HCT116 (cell line): ENCODE measurements at regions not wholly inside any gene's neighbourhood (a gene's known extent, or its start where the extent isn't known, plus 50 kb on each side); places are given as distances from the start of the nearest gene placed in this dataset.

Experiments
- ATAC-seq: fragments of 200-7000 bp; cut with Tn5 transposase; 2 replicates; pipeline ENCODE4 v1.9.1; 2020; ENCODE audit warnings: mild to moderate bottlenecking, moderate library complexity
- BruUV-seq: library from RNA; stranded (reverse); fragments of 400-500 nt; replicated peaks from 2 replicates; lab custom pipeline; 2021; lab: Mats Ljungman, UMichigan
- CTCF ChIA-PET: fragments of 300-600 bp; sonication (Branson Sonifier 250); formaldehyde crosslinking; loops from one replicate; lab custom pipeline; 2021; ENCODE audit warnings: antibody characterized with exemption; lab: Charles Lee
- POLR2A ChIA-PET: fragments of 300-600, 350-600 bp; sonication (Branson Sonifier 250); formaldehyde crosslinking; loops from one replicate; lab custom pipeline; 2021; ENCODE audit warnings: antibody characterized with exemption; lab: Charles Lee
- RAD21 ChIA-PET, 2 experiments: fragments of 300-600 bp; sonication (Branson Sonifier 250); formaldehyde crosslinking; loops; one replicate each; lab custom pipeline; 2023; ENCODE audit warnings: low total read pairs in 2 of 2; ENCODE audit not compliant: uncharacterized antibody in 2 of 2, unreplicated experiment in 2 of 2, low non-redundant PET in 1 of 2; lab: Charles Lee
- DNase-seq: peaks from one replicate; pipeline ENCODE4 v3.0.0-alpha.2; 2010; ENCODE audit warnings: low read depth, low spot score
- H2AFZ ChIP-seq: fragments of 200-600 bp; shearing (Covaris generic), sonication (generic); 2 replicates; pipeline ENCODE4 v1.6.1; 2017; ENCODE audit warnings: low read depth, mixed run types, mixed read lengths, antibody characterized with exemption, low read length; ENCODE audit not compliant: poor library complexity, severe bottlenecking
- H3K27ac ChIP-seq: 2 replicates; pipeline ENCODE4 v1.5.1; 2012; ENCODE audit warnings: low read depth, low read length
- H3K27me3 ChIP-seq: fragments of 200-600 bp; sonication (generic); 2 replicates; pipeline ENCODE4 v1.6.1; 2016; ENCODE audit warnings: mixed run types, low read length, mixed read lengths; ENCODE audit not compliant: insufficient read depth
- H3K36me3 ChIP-seq, 2 experiments: fragments of 200-500 bp in 1 of 2; fragments of 200-600 bp in 1 of 2; sonication (Bioruptor generic) in 1 of 2; sonication (generic) in 1 of 2; 2 replicates each; pipeline versions ENCODE4 v1.5.1 to v1.6.1; 2014 to 2016; ENCODE audit warnings: low read length in 2 of 2, inconsistent platforms in 1 of 2, mixed read lengths in 1 of 2, mixed run types in 1 of 2; ENCODE audit not compliant: insufficient read depth in 2 of 2, control insufficient read depth in 1 of 2
- H3K4me1 ChIP-seq, 2 experiments: fragments of 200-600 bp in 1 of 2; sonication (generic) in 1 of 2; 2 replicates each; pipeline versions ENCODE4 v1.5.1 to v1.6.1; 2012 to 2017; ENCODE audit warnings: low read length in 2 of 2, inconsistent platforms in 1 of 2, mild to moderate bottlenecking in 1 of 2, mixed read lengths in 1 of 2, mixed run types in 1 of 2, moderate library complexity in 1 of 2; ENCODE audit not compliant: insufficient read depth in 2 of 2, control insufficient read depth in 1 of 2
- H3K4me2 ChIP-seq: fragments of 200-600 bp; sonication (generic); 2 replicates; pipeline ENCODE4 v1.6.1; 2017; ENCODE audit warnings: mixed run types, low read length, mixed read lengths
- H3K4me3 ChIP-seq, 2 experiments: fragments of 200-600 bp in 1 of 2; sonication (generic) in 1 of 2; replicated peaks in 1 of 2; 2 replicates each; pipeline ENCODE4 v1.5.1; 2011 to 2016; ENCODE audit warnings: low read length in 2 of 2, control low read depth in 1 of 2, low read depth in 1 of 2, mild to moderate bottlenecking in 1 of 2, mixed read lengths in 1 of 2, mixed run types in 1 of 2
- H3K79me2 ChIP-seq: fragments of 200-600 bp; sonication (generic); 2 replicates; pipeline ENCODE4 v1.6.1; 2017; ENCODE audit warnings: mild to moderate bottlenecking, mixed run types, low read length, moderate library complexity, mixed read lengths; ENCODE audit not compliant: insufficient read depth
- H3K9ac ChIP-seq: fragments of 200-600 bp; sonication (generic); 2 replicates; pipeline ENCODE4 v1.6.1; 2016; ENCODE audit warnings: low read length, mixed read lengths
- H3K9me2 ChIP-seq: fragments of 200-600 bp; sonication (generic), shearing (Covaris generic); 2 replicates; pipeline ENCODE4 v1.6.1; 2017; ENCODE audit warnings: mixed run types, mild to moderate bottlenecking, moderate library complexity; ENCODE audit not compliant: insufficient read depth
- H3K9me3 ChIP-seq, 2 experiments: fragments of 200-500 bp in 1 of 2; fragments of 200-600 bp in 1 of 2; sonication (Bioruptor generic) in 1 of 2; sonication (generic) in 1 of 2; 2 replicates each; pipeline ENCODE4 v1.6.1; 2014 to 2017; ENCODE audit warnings: low read length in 2 of 2, mixed read lengths in 2 of 2, inconsistent platforms in 1 of 2, low read depth in 1 of 2, mild to moderate bottlenecking in 1 of 2, mixed run types in 1 of 2, moderate library complexity in 1 of 2; ENCODE audit not compliant: control insufficient read depth in 1 of 2, insufficient read depth in 1 of 2
- H4K20me1 ChIP-seq: fragments of 200-600 bp; sonication (generic), shearing (Covaris generic); 2 replicates; pipeline ENCODE4 v1.6.1; 2017; ENCODE audit warnings: mixed run types, mild to moderate bottlenecking, moderate library complexity; ENCODE audit not compliant: insufficient read depth
- CEBPB ChIP-seq: IDR thresholded peaks from 2 replicates; pipeline ENCODE4 v1.6.1; 2012; ENCODE audit warnings: low read depth
- EZH2 ChIP-seq: fragments of 200-600 bp; sonication (generic); IDR thresholded peaks from 2 replicates; pipeline ENCODE4 v1.6.1; 2017; ENCODE audit warnings: antibody characterized with exemption, mixed run types
- EZH2phosphoT487 ChIP-seq: fragments of 200-600 bp; IDR thresholded peaks from 2 replicates; pipeline ENCODE4 v1.6.1; 2018; ENCODE audit warnings: antibody characterized with exemption, borderline replicate concordance
- POLR2A ChIP-seq: IDR thresholded peaks from 2 replicates; pipeline ENCODE4 v1.7.0; 2011; ENCODE audit warnings: borderline replicate concordance; ENCODE audit not compliant: insufficient read depth, insufficient read length; ENCODE audit errors: extremely low read depth
- POLR2AphosphoS5 ChIP-seq: IDR thresholded peaks from 2 replicates; pipeline ENCODE4 v1.6.1; 2011; ENCODE audit warnings: mild to moderate bottlenecking, low read depth, low read length, moderate library complexity
- REST ChIP-seq: IDR thresholded peaks from 2 replicates; pipeline ENCODE4 v1.6.1; 2012; ENCODE audit warnings: low read depth
- SRF ChIP-seq: IDR thresholded peaks from 2 replicates; pipeline ENCODE4 v1.6.1; 2012; ENCODE audit warnings: low read depth
- TCF7L2 ChIP-seq: IDR thresholded peaks from 2 replicates; pipeline ENCODE4 v1.7.0; 2011; ENCODE audit warnings: borderline replicate concordance, inconsistent platforms; ENCODE audit not compliant: insufficient read depth, insufficient read length; ENCODE audit errors: extremely low read depth
- ZFX ChIP-seq: fragments of 450-650 bp; IDR thresholded peaks from 2 replicates; pipeline ENCODE4 v1.6.1; 2017
- intact Hi-C: fragments of 100-400 bp; cut with micrococcal nuclease; formaldehyde crosslinking; loops from 2 replicates; pipeline ENCODE4 v1.10.0; 2022
- TF ChIP-seq, protein P1 (sequence below), 3 experiments: fragments of 200-600 bp in 1 of 3; sonication (generic) in 1 of 3; IDR thresholded peaks in 2 of 3; conservative IDR thresholded peaks in 1 of 3; 2 replicates each; pipeline ENCODE4 v1.5.1; 2012 to 2017; ENCODE audit warnings: low read depth in 2 of 3, low read length in 2 of 3, antibody characterized with exemption in 1 of 3, borderline replicate concordance in 1 of 3, control low read depth in 1 of 3, mild to moderate bottlenecking in 1 of 3, mixed read lengths in 1 of 3, mixed run types in 1 of 3, moderate library complexity in 1 of 3; ENCODE audit not compliant: insufficient read depth in 1 of 3
- TF ChIP-seq, protein P2 (sequence below): IDR thresholded peaks from 2 replicates; pipeline ENCODE4 v1.6.1; 2011; ENCODE audit warnings: mild to moderate bottlenecking, low read length, moderate library complexity; ENCODE audit not compliant: insufficient replicate concordance; ENCODE audit errors: extremely low read depth

GRCh38 chr14:35201066-35201465, 78.7 kb downstream of the PRORP start (continued):
- no peak for TF ChIP-seq TCF7L2
- TF ChIP-seq EZH2phosphoT487: no peak
- no peak for TF ChIP-seq ZFX

DNA sequence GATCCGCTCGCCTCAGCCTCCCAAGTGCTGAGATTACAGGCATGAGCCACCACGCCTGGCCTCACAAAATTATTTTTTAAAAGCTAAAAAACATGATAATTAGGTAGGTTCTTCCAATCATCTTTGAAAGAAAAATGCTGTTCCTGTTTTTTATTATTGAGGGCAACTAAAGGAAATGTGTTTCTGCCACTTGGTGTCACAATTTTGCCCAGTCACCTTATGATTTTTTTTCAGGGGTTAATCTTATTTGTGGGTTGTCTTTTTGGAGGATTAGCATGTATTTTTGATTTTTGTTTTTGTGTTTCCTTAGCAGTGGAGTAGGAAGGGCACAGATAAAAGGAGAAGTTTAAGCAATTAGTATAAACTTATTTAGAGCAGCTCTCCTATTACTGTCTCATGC, 79.8 kb downstream of the PRORP start:
- no peak for TF ChIP-seq POLR2AphosphoS5
- no peak for TF ChIP-seq POLR2A
- TF ChIP-seq, protein P1, sequence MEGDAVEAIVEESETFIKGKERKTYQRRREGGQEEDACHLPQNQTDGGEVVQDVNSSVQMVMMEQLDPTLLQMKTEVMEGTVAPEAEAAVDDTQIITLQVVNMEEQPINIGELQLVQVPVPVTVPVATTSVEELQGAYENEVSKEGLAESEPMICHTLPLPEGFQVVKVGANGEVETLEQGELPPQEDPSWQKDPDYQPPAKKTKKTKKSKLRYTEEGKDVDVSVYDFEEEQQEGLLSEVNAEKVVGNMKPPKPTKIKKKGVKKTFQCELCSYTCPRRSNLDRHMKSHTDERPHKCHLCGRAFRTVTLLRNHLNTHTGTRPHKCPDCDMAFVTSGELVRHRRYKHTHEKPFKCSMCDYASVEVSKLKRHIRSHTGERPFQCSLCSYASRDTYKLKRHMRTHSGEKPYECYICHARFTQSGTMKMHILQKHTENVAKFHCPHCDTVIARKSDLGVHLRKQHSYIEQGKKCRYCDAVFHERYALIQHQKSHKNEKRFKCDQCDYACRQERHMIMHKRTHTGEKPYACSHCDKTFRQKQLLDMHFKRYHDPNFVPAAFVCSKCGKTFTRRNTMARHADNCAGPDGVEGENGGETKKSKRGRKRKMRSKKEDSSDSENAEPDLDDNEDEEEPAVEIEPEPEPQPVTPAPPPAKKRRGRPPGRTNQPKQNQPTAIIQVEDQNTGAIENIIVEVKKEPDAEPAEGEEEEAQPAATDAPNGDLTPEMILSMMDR (IDR thresholded peaks at IDR 0.05 in 2 of 3, conservative IDR thresholded peaks at IDR 0.05 in 1 of 3; ENCODE audit: borderline replicate concordance in 1 of 3, insufficient read depth in 1 of 3, low read depth in 2 of 3, low read length in 2 of 3): no peak
- TF ChIP-seq CEBPB: no peak
- TF ChIP-seq EZH2: no peak
- no peak for TF ChIP-seq REST
- TF ChIP-seq, protein P2, sequence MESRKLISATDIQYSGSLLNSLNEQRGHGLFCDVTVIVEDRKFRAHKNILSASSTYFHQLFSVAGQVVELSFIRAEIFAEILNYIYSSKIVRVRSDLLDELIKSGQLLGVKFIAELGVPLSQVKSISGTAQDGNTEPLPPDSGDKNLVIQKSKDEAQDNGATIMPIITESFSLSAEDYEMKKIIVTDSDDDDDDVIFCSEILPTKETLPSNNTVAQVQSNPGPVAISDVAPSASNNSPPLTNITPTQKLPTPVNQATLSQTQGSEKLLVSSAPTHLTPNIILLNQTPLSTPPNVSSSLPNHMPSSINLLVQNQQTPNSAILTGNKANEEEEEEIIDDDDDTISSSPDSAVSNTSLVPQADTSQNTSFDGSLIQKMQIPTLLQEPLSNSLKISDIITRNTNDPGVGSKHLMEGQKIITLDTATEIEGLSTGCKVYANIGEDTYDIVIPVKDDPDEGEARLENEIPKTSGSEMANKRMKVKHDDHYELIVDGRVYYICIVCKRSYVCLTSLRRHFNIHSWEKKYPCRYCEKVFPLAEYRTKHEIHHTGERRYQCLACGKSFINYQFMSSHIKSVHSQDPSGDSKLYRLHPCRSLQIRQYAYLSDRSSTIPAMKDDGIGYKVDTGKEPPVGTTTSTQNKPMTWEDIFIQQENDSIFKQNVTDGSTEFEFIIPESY: no peak
- TF ChIP-seq SRF: no peak
- TF ChIP-seq, all 23 proteins: peak for 0
- Histone ChIP-seq H3K4me1 (peaks cover 5 to 9% of the 10 kb centered on the region in 2 experiments; a peak in 3 of 4 replicates), H2AFZ (no peak overlapping the region), H3K9me3 (no peaks in the 10 kb centered on the region), H3K79me2 (no peaks in the 10 kb centered on the region), H3K27ac (no peak overlapping the region), H4K20me1 (no peaks in the 10 kb centered on the region), H3K27me3 (no peaks in the 10 kb centered on the region), H3K4me3 (no peak overlapping the region), H3K36me3 (no peaks in the 10 kb centered on the region), H3K9ac (no peak overlapping the region), H3K4me2 (no peak overlapping the region), H3K9me2 (no peaks in the 10 kb centered on the region)
- RAD21 ChIA-PET: no interaction called here
- ATAC-seq (no peak), DNase-seq (no peak)
- no TSS peak for BruUV-seq
- POLR2A ChIA-PET: no interaction called here
- intact Hi-C loops: no loop called here
- CTCF ChIA-PET: interaction anchor here (1.6 kb wide), 1 partner anchor 13 kb away, joined by 4 read pairs; no protein-coding TSS in a partner anchor
